Ishikawa (cell line): ENCODE measurements at regions not wholly inside any gene's neighbourhood (a gene's known extent, or its start where the extent isn't known, plus 50 kb on each side); places are given as distances from the start of the nearest gene placed in this dataset.

Source experiments
- CEBPB ChIP-seq: IDR thresholded peaks from 2 replicates; pipeline ENCODE4 v1.6.1; 2012
- CREB1 ChIP-seq: IDR thresholded peaks from 2 replicates; pipeline ENCODE4 v1.6.1; 2012; ENCODE audit warnings: low read depth
- EGR1 ChIP-seq: IDR thresholded peaks from 2 replicates; pipeline ENCODE4 v1.6.1; 2012
- EP300 ChIP-seq: IDR thresholded peaks from 2 replicates; pipeline ENCODE4 v1.6.1; 2012; ENCODE audit warnings: borderline replicate concordance
- FOXM1 ChIP-seq: IDR thresholded peaks from 2 replicates; pipeline ENCODE4 v1.6.1; 2012; ENCODE audit warnings: low read depth, borderline replicate concordance
- NFIC ChIP-seq: IDR thresholded peaks from 2 replicates; pipeline ENCODE4 v1.6.1; 2012
- RAD21 ChIP-seq: IDR thresholded peaks from 2 replicates; pipeline ENCODE4 v1.6.1; 2012; ENCODE audit warnings: low read depth
- TAF1 ChIP-seq: IDR thresholded peaks from 2 replicates; pipeline ENCODE4 v1.6.1; 2012; ENCODE audit warnings: low read depth, mild to moderate bottlenecking
- TCF12 ChIP-seq: IDR thresholded peaks from 2 replicates; pipeline ENCODE4 v1.6.1; 2012; ENCODE audit warnings: low read depth
- TEAD4 ChIP-seq: IDR thresholded peaks from 2 replicates; pipeline ENCODE4 v1.6.1; 2012
- USF1 ChIP-seq: IDR thresholded peaks from 2 replicates; pipeline ENCODE4 v1.6.1; 2012
- YY1 ChIP-seq: IDR thresholded peaks from 2 replicates; pipeline ENCODE4 v1.6.1; 2012; ENCODE audit warnings: low read depth
- ZBTB7A ChIP-seq: IDR thresholded peaks from 2 replicates; pipeline ENCODE4 v1.6.1; 2012; ENCODE audit warnings: low read depth
- TF ChIP-seq, protein P1 (sequence below): IDR thresholded peaks from 2 replicates; pipeline ENCODE4 v1.6.1; 2012
- TF ChIP-seq, protein P2 (sequence below): IDR thresholded peaks from 2 replicates; pipeline ENCODE4 v1.6.1; 2012; ENCODE audit warnings: low read depth, mild to moderate bottlenecking

DNA sequence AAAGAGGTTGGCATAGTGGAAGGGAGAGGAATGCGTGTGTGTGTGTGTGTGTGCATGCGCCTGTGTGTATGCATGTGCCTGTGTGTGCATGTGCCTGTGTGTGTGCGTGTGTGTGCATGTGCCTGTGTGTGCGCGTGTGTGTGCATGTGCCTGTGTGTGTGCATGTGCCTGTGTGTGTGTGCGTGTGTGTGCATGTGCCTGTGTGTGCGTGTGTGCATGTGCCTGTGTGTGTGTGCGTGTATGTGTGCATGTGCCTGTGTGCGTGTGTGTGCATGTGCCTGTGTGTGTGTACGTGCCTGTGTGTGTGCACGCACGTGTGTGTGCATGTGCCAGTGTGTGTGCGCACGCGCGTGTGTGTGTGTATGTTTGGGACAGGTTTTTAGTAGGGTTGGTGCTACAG lies 205.1 kb downstream of the MEMO1 start:
- TF ChIP-seq USF1 (no peak), EP300 (no peak), EGR1 (no peak), CREB1 (no peak), FOXM1 (no peak), ZBTB7A (no peak), TEAD4 (no peak)

- no peak for TF ChIP-seq TAF1
Measured at GRCh38 chr2:31802711-31803110, 208.1 kb downstream of the MEMO1 start.

DNA sequence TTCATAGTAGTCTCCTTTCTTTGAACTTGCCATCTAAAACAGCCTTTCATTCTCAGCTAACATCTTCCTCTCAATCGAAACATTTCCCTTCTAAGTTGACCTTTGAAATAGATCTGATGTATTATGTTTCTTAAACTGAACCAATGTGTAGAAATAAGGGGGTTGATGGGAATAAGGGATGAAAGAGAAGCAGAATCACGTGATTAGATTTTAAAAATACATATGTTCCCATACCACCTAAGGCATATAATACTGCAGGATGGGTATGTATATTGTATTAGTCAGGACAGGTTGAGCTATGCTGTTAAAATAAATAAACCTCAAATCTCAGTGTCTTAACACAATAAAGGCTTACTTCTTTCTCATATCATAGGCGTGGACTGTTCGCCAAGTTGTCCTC lies 207.5 kb upstream of the SRD5A2 start:
- TF ChIP-seq FOXM1 (no peak), EP300 (no peak)

GRCh38 chr2:31785876-31786275 lies 205.1 kb upstream of the SRD5A2 start:
- TF ChIP-seq RAD21 (no peak), TCF12 (no peak), YY1 (no peak), NFIC (no peak), FOXM1 (no peak), CREB1 (no peak), EGR1 (no peak), ZBTB7A (no peak), USF1 (no peak), CEBPB (no peak), TAF1 (no peak), TEAD4 (no peak), EP300 (no peak)
- TF ChIP-seq, protein P1, sequence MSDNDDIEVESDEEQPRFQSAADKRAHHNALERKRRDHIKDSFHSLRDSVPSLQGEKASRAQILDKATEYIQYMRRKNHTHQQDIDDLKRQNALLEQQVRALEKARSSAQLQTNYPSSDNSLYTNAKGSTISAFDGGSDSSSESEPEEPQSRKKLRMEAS = no peak
- TF ChIP-seq, protein P2, sequence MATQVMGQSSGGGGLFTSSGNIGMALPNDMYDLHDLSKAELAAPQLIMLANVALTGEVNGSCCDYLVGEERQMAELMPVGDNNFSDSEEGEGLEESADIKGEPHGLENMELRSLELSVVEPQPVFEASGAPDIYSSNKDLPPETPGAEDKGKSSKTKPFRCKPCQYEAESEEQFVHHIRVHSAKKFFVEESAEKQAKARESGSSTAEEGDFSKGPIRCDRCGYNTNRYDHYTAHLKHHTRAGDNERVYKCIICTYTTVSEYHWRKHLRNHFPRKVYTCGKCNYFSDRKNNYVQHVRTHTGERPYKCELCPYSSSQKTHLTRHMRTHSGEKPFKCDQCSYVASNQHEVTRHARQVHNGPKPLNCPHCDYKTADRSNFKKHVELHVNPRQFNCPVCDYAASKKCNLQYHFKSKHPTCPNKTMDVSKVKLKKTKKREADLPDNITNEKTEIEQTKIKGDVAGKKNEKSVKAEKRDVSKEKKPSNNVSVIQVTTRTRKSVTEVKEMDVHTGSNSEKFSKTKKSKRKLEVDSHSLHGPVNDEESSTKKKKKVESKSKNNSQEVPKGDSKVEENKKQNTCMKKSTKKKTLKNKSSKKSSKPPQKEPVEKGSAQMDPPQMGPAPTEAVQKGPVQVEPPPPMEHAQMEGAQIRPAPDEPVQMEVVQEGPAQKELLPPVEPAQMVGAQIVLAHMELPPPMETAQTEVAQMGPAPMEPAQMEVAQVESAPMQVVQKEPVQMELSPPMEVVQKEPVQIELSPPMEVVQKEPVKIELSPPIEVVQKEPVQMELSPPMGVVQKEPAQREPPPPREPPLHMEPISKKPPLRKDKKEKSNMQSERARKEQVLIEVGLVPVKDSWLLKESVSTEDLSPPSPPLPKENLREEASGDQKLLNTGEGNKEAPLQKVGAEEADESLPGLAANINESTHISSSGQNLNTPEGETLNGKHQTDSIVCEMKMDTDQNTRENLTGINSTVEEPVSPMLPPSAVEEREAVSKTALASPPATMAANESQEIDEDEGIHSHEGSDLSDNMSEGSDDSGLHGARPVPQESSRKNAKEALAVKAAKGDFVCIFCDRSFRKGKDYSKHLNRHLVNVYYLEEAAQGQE = no peak

DNA sequence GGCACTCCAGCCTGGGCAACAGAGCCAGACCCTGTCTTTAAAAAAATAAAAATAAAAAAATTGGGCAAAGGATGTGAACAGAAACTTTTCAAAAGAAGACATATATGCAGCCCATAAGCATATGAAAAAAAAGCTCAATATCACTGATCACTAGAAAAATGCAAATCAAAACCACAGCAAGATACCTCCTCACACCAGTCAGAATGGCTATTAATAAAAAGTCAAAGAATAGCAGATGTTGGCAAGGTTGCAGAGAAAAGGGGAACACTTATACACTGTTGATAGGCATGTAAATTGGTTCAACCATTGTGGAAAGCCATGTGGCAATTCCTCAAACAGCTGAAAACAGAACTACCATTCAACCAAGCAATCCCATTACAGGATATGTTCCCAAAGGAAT lies 204.1 kb upstream of the SRD5A2 start:
- TF ChIP-seq FOXM1 (no peak), YY1 (no peak), USF1 (no peak), TAF1 (no peak), NFIC (no peak), ZBTB7A (no peak), CREB1 (no peak), EP300 (no peak), RAD21 (no peak), CEBPB (no peak), TEAD4 (no peak), EGR1 (no peak), TCF12 (no peak)
- TF ChIP-seq, protein P1 = no peak
- TF ChIP-seq, protein P2 = no peak

- no peak for TF ChIP-seq USF1
- TF ChIP-seq EP300 = no peak
- TF ChIP-seq RAD21 = no peak
- no peak for TF ChIP-seq CREB1
- TF ChIP-seq FOXM1 = no peak
- no peak for TF ChIP-seq NFIC
- no peak for TF ChIP-seq ZBTB7A
- TF ChIP-seq TAF1 = no peak
- TF ChIP-seq, protein P1 = no peak
- TF ChIP-seq EGR1 = no peak
- no peak for TF ChIP-seq TCF12
- TF ChIP-seq YY1 = no peak
- TF ChIP-seq, protein P2 = no peak
- TF ChIP-seq TEAD4 = no peak
- TF ChIP-seq CEBPB = no peak
Measured at GRCh38 chr2:31778153-31778552, 197.4 kb upstream of the SRD5A2 start.
